K562 (cell line): ENCODE measurements at regions not wholly inside any gene's neighbourhood (a gene's known extent, or its start where the extent isn't known, plus 50 kb on each side); places are given as distances from the start of the nearest gene placed in this dataset.

Experiments used
- KAT7 ChIP-seq: sonication (generic); formaldehyde crosslinking; IDR thresholded peaks from 2 replicates; pipeline ENCODE4 v1.8.0; 2022; ENCODE audit warnings: missing genetic modification reagents, mild to moderate bottlenecking, borderline replicate concordance
- POLR2A ChIP-seq: fragments of 450-650 bp; conservative IDR thresholded peaks from 2 replicates; pipeline ENCODE4 v1.6.1; 2016
- POLR3A ChIP-seq: IDR thresholded peaks from 2 replicates; pipeline ENCODE4 v1.6.1; 2011; ENCODE audit warnings: borderline replicate concordance, mild to moderate bottlenecking, moderate library complexity; ENCODE audit not compliant: insufficient read length, insufficient read depth; ENCODE audit errors: extremely low read depth
- SMARCC2 ChIP-seq: fragments of 450-650 bp; IDR thresholded peaks from 2 replicates; pipeline ENCODE4 v1.6.1; 2017; ENCODE audit warnings: antibody characterized with exemption, moderate library complexity, mild to moderate bottlenecking, low read depth
- SNRNP70 ChIP-seq: fragments of 200-400 bp; formaldehyde crosslinking; optimal IDR thresholded peaks from 2 replicates; pipeline ENCODE3; 2017; ENCODE audit warnings: low read depth, low read length
- TAF1 ChIP-seq: IDR thresholded peaks from 2 replicates; pipeline ENCODE4 v1.6.1; 2011; ENCODE audit warnings: mild to moderate bottlenecking, low read length, moderate library complexity; ENCODE audit not compliant: insufficient read depth, control insufficient read depth, severe bottlenecking; ENCODE audit errors: extremely low read depth

DNA sequence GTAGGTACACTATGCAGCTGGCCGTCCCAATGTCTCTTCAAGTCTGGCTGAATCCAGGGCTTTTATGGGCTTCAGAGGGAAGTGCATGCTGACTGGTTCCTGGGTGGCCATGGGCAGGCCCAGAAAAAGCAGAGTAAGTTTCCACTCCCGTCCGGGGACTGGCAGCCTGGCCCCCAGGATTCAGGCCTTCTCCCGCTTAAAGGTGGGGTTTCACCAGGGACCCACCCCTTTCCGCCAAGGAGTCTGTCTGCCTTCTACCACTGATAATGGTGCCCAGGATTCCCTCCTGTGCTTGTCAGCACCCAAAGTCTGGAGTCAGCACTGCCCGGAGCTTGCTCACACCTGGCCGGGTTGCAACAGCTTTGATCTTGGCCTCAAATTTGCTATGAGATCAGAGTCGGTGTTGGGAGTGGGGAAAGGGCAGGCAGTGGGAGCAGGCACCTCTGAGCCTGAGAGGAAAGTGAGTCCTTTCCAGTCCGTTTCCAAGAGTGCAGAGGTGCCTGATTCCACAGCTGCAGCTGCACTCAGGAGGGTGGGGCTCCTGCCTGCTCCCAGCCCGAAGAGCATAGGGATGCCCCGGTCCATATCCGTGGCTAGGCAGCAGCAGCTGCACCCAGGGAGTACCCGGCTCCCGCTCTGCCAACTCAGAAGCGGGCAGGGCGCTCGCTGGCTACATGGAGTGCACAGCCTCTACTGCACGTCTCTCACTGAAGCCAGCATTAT lies 1344.3 kb upstream of the ADGRL3 start:
- no peak for TF ChIP-seq KAT7 (CRISPR knock-in tag)
- no peak for TF ChIP-seq TAF1
- TF ChIP-seq SMARCC2: no peak
- no peak for TF ChIP-seq POLR2A
- no peak for TF ChIP-seq POLR3A
- no peak for TF ChIP-seq SNRNP70
